BJ (cell line): ENCODE measurements at regions not wholly inside any gene's neighbourhood (a gene's known extent, or its start where the extent isn't known, plus 50 kb on each side); places are given as distances from the start of the nearest gene placed in this dataset.

ENCODE experiments used
- CTCF ChIA-PET: fragments of 350-600 bp; formaldehyde crosslinking; extraction: SDS; loops from one replicate; lab custom pipeline; 2021; ENCODE audit warnings: antibody characterized with exemption, inconsistent platforms; lab: Yijun Ruan, JAX
- POLR2A ChIA-PET: fragments of 300-600 bp; sonication (Branson Sonifier 250); formaldehyde crosslinking; extraction: SDS; loops from one replicate; lab custom pipeline; 2021; ENCODE audit warnings: antibody characterized with exemption; lab: Charles Lee
- DNase-seq: peaks from one replicate; pipeline ENCODE4 v3.0.0-alpha.2; 2011; ENCODE audit warnings: low read depth
- H3K27me3 ChIP-seq: 2 replicates; pipeline ENCODE4 v1.6.0; 2011; ENCODE audit warnings: low read length; ENCODE audit not compliant: control insufficient read depth, insufficient read depth
- H3K36me3 ChIP-seq: 2 replicates; pipeline ENCODE4 v1.5.1; 2011; ENCODE audit warnings: low read length; ENCODE audit not compliant: control insufficient read depth, insufficient read depth
- H3K4me3 ChIP-seq: 2 replicates; pipeline ENCODE4 v1.5.1; 2011; ENCODE audit warnings: low read depth, mild to moderate bottlenecking, control low read depth, low read length
- CTCF ChIP-seq: IDR thresholded peaks from 2 replicates; pipeline ENCODE4 v1.5.1; 2011; ENCODE audit warnings: low read depth, mild to moderate bottlenecking, control low read depth, inconsistent platforms, low read length, moderate library complexity; ENCODE audit not compliant: insufficient read depth

DNA sequence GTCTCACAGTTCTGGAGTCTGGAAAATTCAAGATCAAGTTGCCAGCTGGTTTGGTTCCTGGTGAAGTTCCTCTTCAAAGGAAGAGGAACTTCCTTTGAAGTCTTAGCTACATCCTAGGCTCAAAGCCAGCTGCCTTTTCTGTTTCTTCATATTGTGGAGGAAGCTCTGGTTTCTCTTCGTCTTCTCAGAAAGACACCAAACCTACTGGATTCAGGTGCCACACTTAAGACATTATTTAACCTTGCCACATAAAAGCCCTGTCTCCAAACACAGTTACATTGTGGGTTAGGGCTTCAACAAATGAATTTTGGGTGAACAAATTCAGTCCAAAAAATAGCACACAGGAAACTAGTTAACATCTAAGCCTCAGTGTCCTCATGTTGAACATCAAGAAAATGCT is 1019.8 kb downstream of the GALC start:
- TF ChIP-seq CTCF: no peak
- Histone ChIP-seq H3K36me3 (no peaks in the 10 kb centered on the region), H3K4me3 (no peak overlapping the region), H3K27me3 (no peaks in the 10 kb centered on the region)
- DNase-seq: no peak
- ChIA-PET POLR2A (no interaction called here), CTCF (interaction anchor here (1.0 kb wide), 1 partner anchor 12 kb away, joined by 4 read pairs; no protein-coding TSS in a partner anchor)

GRCh38 chr14:86971292-86971691 is 1021.7 kb downstream of the GALC start:
- ChIA-PET POLR2A (no interaction called here), CTCF (interaction anchor here (1.6 kb wide), 1 partner anchor 10 kb away, joined by 10 read pairs; no protein-coding TSS in a partner anchor)
- no peak overlapping the region for H3K4me3 ChIP-seq
- H3K36me3 ChIP-seq: no peaks in the 10 kb centered on the region
- DNase-seq: no peak
- TF ChIP-seq CTCF: no peak
- no peaks in the 10 kb centered on the region for H3K27me3 ChIP-seq

GRCh38 chr14:86961106-86961716 is 1031.8 kb downstream of the GALC start:
- Histone ChIP-seq H3K4me3 (no peak overlapping the region), H3K36me3 (no peaks in the 10 kb centered on the region), H3K27me3 (no peaks in the 10 kb centered on the region)
- DNase-seq: no peak
- ChIA-PET POLR2A (no interaction called here), CTCF (interaction anchor here (0.6 to 2.4 kb wide), 13 partner anchors 9 to 654 kb away, joined by 3 to 13 read pairs (median 3); no protein-coding TSS in a partner anchor)
- TF ChIP-seq CTCF: peak; percentile 64

- H3K4me3 ChIP-seq: no peak overlapping the region
- ChIA-PET CTCF (no interaction called here), POLR2A (no interaction called here)
- no peaks in the 10 kb centered on the region for H3K36me3 ChIP-seq
- no peaks in the 10 kb centered on the region for H3K27me3 ChIP-seq
- TF ChIP-seq CTCF: no peak
- DNase-seq: no peak
These were observed 1037.1 kb downstream of the GALC start for GRCh38 chr14:86955771-86956354.

- no peaks in the 10 kb centered on the region for H3K27me3 ChIP-seq
- CTCF ChIA-PET: no interaction called here
- TF ChIP-seq CTCF: no peak
These were observed 1038.4 kb downstream of the GALC start for GRCh38 chr14:86954623-86955022.

More at GRCh38 chr14:86954623-86955022, 1038.4 kb downstream of the GALC start:
- no peak overlapping the region for H3K4me3 ChIP-seq
- no peaks in the 10 kb centered on the region for H3K36me3 ChIP-seq
- POLR2A ChIA-PET: no interaction called here
- no peak for DNase-seq
